MV-4-11 (cell line): ENCODE measurements at regions not wholly inside any gene's neighbourhood (a gene's known extent, or its start where the extent isn't known, plus 50 kb on each side); places are given as distances from the start of the nearest gene placed in this dataset.

Experiments used
- DNase-seq: peaks from one replicate; lab custom pipeline; 2025; lab: John Stamatoyannopoulos, UW

GRCh38 chr4:20451986-20452385, 200.3 kb downstream of the SLIT2 start:
- no peak for DNase-seq

- no peak for DNase-seq
These were observed 202.8 kb downstream of the SLIT2 start for GRCh38 chr4:20454515-20454914.

- DNase-seq, result no peak
These were observed 204.7 kb downstream of the SLIT2 start for GRCh38 chr4:20456407-20456806.

- no peak for DNase-seq
These were observed 210.9 kb downstream of the SLIT2 start for GRCh38 chr4:20462426-20463175.

GRCh38 chr4:20463176-20463430, 211.4 kb downstream of the SLIT2 start:
- no peak for DNase-seq

- no peak for DNase-seq
These were observed 212.7 kb downstream of the SLIT2 start for GRCh38 chr4:20464381-20464780.

GRCh38 chr4:20474119-20474518, 222.4 kb downstream of the SLIT2 start:
- no peak for DNase-seq

- DNase-seq, result no peak
These were observed 221.8 kb upstream of the PACRGL start for GRCh38 chr4:20478412-20478811.

- DNase-seq, result no peak
These were observed 219.9 kb upstream of the PACRGL start for GRCh38 chr4:20480165-20480947.

- DNase-seq, result no peak
These were observed 216.8 kb upstream of the PACRGL start for GRCh38 chr4:20483416-20483815.

- no peak for DNase-seq
These were observed 213.8 kb upstream of the PACRGL start for GRCh38 chr4:20486433-20486832.

GRCh38 chr4:20487446-20487845, 212.8 kb upstream of the PACRGL start:
- no peak for DNase-seq

- no peak for DNase-seq
These were observed 212.4 kb upstream of the PACRGL start for GRCh38 chr4:20487852-20488251.

- DNase-seq, result no peak
These were observed 209.5 kb upstream of the PACRGL start for GRCh38 chr4:20490734-20491133.

- no peak for DNase-seq
These were observed 206.4 kb upstream of the PACRGL start for GRCh38 chr4:20493761-20494353.

GRCh38 chr4:20496068-20496467, 204.2 kb upstream of the PACRGL start:
- no peak for DNase-seq

GRCh38 chr4:20504146-20504545, 196.1 kb upstream of the PACRGL start:
- no peak for DNase-seq

- DNase-seq, result no peak
These were observed 194.3 kb upstream of the PACRGL start for GRCh38 chr4:20505927-20506326.

- no peak for DNase-seq
These were observed 193.4 kb upstream of the PACRGL start for GRCh38 chr4:20506827-20507226.

- DNase-seq, result no peak
These were observed 190.9 kb upstream of the PACRGL start for GRCh38 chr4:20509315-20509714.

GRCh38 chr4:20512033-20512792, 188.0 kb upstream of the PACRGL start:
- DNase-seq, result no peak

- no peak for DNase-seq
These were observed 187.3 kb upstream of the PACRGL start for GRCh38 chr4:20512985-20513384.

GRCh38 chr4:20520901-20521300, 179.4 kb upstream of the PACRGL start:
- DNase-seq, result no peak
